GM21723 (cell line): ENCODE measurements at regions not wholly inside any gene's neighbourhood (a gene's known extent, or its start where the extent isn't known, plus 50 kb on each side); places are given as distances from the start of the nearest gene placed in this dataset.

Experiments
- ATAC-seq: cut with Tn5 transposase; IDR thresholded peaks from one replicate; pipeline ENCODE4 v1.9.1; 2021; ENCODE audit warnings: mild to moderate bottlenecking, moderate library complexity; ENCODE audit not compliant: unreplicated experiment

DNA sequence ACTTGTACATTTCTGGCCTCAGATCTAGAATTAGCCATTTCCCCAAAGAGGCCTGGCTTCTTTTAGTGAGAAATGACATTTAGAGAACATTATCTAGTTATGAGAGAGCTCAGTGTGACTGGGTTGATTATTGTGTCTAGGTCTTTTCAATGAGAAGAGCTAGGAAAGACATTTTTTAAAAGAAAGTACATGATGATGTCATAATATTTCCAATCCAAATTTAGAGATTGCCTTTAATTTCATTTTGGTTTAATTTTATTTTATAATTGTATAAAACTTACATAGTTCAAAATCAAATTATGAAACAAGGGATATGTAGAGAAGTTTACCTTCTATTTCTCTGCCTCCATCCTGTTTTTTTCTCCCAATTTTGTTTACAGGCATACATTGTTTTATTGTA is 354.9 kb downstream of the TMEM135 start:
- no peak for ATAC-seq

DNA sequence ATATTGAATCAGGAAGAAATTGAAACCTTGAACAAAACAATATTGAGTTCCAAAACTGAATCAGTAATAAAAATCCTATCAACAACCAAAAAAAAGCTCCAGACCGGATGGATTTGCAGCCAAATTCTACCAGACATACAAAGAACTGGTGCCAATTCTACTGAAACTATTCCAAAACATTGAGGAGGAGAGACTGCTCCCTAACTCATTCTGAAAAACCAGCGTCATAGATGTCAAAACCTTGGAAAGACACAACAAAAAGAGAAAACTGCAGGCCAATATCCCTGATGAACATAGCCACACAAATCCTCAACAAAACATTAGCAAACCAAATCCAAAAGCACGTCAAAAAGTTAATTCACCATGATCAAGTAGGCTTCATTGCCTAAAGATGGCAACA is 353.8 kb downstream of the TMEM135 start:
- ATAC-seq = no peak

DNA sequence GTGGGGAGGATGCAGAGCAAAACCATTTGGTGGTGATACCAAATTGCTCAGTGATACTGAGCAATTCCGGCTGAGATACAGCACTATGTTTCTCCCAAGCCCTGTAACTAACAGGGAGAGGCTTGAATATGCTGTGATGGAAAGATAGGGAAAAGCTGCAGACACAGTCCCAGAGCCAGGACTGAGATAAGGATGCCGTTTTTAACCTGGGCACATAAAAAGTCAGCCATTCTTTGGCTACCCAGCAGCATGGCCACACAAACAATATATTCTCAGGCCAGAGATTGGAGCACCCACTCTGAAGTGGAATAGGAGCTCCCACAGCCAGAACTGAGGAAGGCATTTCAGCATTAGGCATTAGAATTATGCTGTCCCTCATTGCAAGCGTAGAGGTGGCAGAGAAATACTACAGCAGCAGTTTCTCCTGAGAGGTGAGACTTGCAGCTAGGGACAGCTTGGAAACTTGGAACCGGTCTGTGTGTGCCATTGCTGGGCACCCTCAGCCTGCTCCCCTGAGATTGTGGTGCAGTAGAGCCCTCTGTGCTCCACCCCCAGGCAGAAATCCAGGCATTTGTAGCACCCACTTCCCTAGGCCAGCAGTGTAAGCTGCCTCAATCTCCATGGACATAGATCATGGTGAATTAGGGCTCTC is 346.5 kb downstream of the TMEM135 start:
- no peak for ATAC-seq

DNA sequence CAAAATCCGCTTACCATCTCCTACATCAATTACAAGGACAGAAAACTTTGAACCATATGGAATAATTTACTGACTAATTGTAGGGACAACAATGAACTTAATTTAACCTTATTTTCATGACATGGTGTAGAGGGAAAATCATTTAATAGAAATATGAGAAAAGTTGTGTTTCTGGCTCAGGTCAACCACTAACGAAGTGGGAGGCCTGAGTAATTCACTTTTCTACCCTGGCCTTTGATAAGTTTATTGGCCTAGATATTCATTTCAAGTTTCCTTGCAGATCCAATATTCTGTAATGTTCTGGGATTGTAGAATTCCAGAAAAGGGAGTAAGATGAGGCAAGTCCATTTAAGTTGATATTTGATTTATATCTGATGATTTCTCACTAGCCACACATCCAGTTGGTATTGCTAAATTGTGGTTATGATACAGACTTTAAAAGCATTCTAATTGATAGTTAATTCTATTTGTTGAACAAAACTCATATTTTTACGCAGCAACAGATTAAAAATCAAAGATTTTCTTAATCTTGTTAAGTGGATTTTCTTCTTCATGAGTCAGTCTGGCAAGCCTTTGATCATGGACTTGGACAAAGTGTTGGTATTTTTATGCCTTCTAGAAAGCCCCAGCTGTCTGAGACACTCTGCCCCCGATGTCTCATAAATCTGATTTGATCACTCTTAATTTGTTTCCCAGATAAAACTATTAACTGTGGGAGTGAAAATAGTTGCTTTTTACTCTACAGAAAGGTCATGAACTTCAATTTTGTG is 336.5 kb downstream of the TMEM135 start:
- no peak for ATAC-seq
